Pulmonary artery endothelial cell (primary cell): ENCODE measurements at regions not wholly inside any gene's neighbourhood (a gene's known extent, or its start where the extent isn't known, plus 50 kb on each side); places are given as distances from the start of the nearest gene placed in this dataset.

ENCODE experiments used
- DNase-seq: peaks from one replicate; pipeline ENCODE4 v3.0.0-alpha.2; 2011; ENCODE audit warnings: low read depth, low spot score

GRCh38 chr5:158553962-158554336 is 545.8 kb downstream of the EBF1 start:
- no peak for DNase-seq

- no peak for DNase-seq
Observed at GRCh38 chr5:158553195-158553961, 546.3 kb downstream of the EBF1 start.

GRCh38 chr5:158552241-158552640 is 547.5 kb downstream of the EBF1 start:
- DNase-seq, result no peak

GRCh38 chr5:158549311-158549710 is 550.4 kb downstream of the EBF1 start:
- DNase-seq, result no peak

- no peak for DNase-seq
Observed at GRCh38 chr5:158546748-158547147, 553.0 kb downstream of the EBF1 start.

GRCh38 chr5:158545949-158546530 is 553.7 kb downstream of the EBF1 start:
- DNase-seq, result no peak

GRCh38 chr5:158544388-158545339 is 555.1 kb downstream of the EBF1 start:
- DNase-seq, result no peak

GRCh38 chr5:158543539-158544387 is 556.0 kb downstream of the EBF1 start:
- no peak for DNase-seq

- DNase-seq, result no peak
Observed at GRCh38 chr5:158541536-158542297, 558.0 kb downstream of the EBF1 start.

GRCh38 chr5:158538506-158539074 is 561.1 kb downstream of the EBF1 start:
- DNase-seq, result no peak

GRCh38 chr5:158537366-158537765 is 562.4 kb downstream of the EBF1 start:
- DNase-seq, result no peak

GRCh38 chr5:158534203-158534602 is 565.5 kb downstream of the EBF1 start:
- DNase-seq, result no peak

- DNase-seq, result no peak
Observed at GRCh38 chr5:158532739-158533138, 567.0 kb downstream of the EBF1 start.

GRCh38 chr5:158531860-158532259 is 567.9 kb downstream of the EBF1 start:
- no peak for DNase-seq

GRCh38 chr5:158530115-158530514 is 569.6 kb downstream of the EBF1 start:
- no peak for DNase-seq

GRCh38 chr5:158529454-158529853 is 570.3 kb downstream of the EBF1 start:
- DNase-seq, result no peak

- no peak for DNase-seq
Observed at GRCh38 chr5:158525663-158526062, 574.1 kb downstream of the EBF1 start.

GRCh38 chr5:158524070-158524469 is 575.6 kb downstream of the EBF1 start:
- no peak for DNase-seq

- DNase-seq, result no peak
Observed at GRCh38 chr5:158522776-158523175, 576.9 kb downstream of the EBF1 start.

- DNase-seq, result no peak
Observed at GRCh38 chr5:158521995-158522394, 577.7 kb downstream of the EBF1 start.
